HG03575 (cell line): ENCODE measurements at regions not wholly inside any gene's neighbourhood (a gene's known extent, or its start where the extent isn't known, plus 50 kb on each side); places are given as distances from the start of the nearest gene placed in this dataset.
"Not testable (repeated sequence)": the region's sequence is repeated elsewhere in the genome, so short reads cannot be mapped to it uniquely, and the experiment has no call there.

Experiments used
- ATAC-seq: cut with Tn5 transposase; IDR thresholded peaks from one replicate; pipeline ENCODE4 v1.9.1; 2021; ENCODE audit not compliant: unreplicated experiment, insufficient number of reproducible peaks, low FRiP score; ENCODE audit errors: extremely low read depth

DNA sequence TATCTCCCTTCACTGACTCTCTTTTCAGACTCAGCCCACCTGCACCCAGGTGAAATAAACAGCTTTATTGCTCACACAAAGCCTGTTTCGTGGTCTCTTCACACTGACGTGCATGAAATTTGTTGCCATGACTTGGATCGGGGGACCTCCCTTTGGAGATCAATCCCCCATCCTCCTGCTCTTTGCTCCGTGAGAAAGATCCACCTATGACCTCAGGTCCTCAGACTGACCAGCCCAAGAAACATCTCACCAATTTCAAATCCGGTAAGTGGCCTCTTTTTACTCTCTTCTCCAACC lies 638.3 kb downstream of the UTRN start:
- ATAC-seq = not testable (repeated sequence)

DNA sequence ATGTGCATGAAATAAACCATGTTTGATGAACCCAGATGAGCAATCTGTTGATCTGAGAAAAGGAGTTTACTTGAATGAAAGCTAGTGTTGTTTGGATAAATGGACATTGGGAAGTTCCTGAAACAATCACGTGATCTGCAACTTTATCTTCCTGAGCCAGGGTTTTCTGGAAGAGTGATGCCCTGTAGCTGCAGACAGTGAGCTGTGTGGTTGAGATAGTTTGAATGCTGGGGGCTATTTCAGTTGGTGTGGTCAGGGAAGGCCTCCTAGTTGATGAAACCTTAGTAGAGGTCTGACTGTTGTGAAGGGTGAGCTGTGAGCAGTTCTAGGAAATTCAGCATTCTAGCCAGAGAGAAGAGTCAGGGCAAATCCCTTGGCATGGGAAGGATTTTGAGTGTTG lies 643.7 kb downstream of the UTRN start:
- no peak for ATAC-seq

DNA sequence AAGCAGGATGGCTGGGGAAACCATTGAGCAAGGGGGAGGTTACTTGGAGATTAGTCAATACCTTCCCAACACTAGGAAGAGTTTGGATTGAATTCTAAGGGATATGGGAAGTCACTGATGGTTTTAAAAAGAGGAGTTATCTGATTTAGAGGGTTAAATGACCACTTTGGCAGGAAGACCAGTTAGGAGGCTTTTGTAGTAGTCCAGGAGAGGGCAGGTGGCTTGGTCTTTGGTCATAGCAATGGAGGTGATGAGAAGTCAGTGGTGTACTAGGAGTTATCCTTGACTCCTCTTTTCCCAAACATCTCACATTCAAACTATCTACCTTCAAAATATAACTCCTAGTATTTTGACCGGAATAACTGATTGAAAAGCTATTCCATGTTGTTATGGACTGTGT lies 644.1 kb downstream of the UTRN start:
- no peak for ATAC-seq

DNA sequence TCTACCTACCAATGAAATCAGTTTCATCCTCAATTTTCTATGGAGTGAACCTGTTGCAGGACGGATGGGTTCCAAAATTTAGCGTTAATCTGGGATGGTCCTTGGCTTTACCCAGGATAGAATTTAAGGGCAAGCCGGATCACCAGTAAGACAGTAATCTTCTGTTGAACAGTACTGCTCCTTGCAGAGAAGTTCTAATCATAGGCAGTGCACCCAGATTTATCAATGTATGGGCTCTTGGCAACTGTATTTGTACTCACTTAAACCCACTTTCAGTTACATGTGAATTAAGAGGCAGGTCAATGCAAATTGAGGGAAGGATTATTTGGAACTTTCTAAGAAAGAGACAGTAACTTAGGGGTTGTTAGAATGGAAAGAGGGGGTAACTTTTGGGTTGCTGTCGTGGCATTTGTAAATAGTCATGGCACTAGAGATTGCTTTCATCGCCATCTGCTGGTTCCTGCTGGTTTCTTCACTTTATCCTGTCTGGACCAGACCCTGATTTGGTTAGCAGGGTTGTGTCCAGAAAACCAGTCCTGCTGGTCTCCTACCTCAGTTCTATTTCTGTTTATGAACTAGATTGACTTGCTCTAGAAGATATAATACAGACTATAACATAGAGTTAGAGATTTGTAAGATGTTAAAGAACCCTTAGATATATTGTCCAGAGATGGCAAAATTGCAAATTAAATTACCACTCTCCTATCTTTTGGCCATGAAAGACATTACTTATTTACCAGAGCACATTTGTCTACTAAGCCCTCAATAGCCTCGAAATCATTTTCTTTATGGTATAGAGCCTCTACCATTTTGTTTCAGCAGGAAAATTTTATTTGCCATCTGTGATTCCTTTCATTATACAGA lies 646.3 kb downstream of the UTRN start:
- no peak for ATAC-seq

DNA sequence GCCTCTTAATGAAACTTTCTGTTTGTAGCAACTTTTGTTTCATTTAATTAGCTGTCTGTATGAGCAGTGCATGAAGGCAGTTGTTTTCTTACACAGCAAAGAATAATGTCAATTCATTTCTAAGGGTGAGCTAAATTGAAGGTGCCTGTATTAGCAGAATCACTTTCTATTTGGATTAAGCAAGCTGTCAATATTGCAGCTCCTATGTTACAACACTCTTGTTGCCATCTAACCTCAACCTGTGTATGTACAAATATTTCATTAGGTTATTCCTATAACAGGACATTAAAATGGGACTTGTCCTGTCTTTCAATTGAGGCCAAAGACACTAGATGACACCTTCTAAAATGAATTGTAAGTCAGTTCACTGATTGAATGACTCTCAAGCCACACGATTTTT lies 647.5 kb downstream of the UTRN start:
- no peak for ATAC-seq

DNA sequence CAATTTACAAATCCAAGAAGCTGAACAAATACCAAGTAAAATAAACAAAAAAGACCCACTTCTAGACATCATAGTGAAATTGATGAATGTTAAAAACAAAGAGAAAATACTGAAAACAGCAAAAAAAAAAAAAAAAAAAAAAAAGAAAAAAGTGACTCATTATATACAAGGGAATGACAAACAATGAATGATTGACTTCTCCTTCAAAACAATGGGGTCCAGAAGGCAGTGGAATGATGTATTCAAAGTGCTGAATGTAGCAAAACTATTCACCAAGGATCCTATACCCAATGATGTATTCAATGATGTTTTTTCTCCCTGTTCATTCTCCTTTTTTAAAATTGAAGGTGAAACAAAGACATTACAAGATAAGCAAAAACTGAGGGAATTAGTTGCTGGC lies 650.0 kb downstream of the UTRN start:
- ATAC-seq = no peak

DNA sequence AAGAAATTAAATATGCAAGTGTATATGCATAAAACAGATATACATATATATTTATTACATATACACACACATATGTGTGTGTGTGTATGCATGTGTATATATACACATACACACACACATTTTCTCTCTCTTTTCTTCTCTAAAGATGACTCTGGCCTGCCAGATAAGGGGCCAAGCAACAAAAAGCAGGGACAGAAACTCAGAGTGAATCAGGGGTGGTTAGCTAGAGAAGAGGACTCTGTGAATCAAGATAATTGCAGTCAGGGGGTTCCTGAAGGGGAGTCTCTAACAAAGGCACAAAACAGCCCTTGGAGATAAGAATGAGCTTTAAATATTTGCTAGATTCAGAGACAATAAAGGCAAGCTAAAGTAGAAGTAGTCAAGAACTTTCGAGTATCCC lies 650.5 kb downstream of the UTRN start:
- ATAC-seq = no peak

DNA sequence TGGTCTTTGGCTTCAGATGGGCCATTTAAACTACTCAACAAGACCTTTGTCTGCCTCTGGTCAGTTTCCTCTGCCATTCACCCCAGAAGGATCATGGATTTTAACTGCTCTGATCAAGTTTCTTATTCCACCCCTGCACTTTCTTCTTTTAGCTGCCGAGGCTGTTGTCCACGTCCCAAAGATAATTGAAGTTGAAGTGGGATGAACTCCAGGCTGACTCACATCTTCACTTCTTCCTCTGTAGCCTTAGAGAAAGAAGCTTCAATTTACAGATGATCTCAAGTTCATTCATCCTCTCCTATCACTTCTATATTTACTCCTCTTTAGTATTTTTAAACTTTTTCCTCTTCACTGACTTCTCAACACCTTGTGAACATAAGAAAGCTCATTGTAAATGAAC lies 651.6 kb downstream of the UTRN start:
- ATAC-seq = no peak

DNA sequence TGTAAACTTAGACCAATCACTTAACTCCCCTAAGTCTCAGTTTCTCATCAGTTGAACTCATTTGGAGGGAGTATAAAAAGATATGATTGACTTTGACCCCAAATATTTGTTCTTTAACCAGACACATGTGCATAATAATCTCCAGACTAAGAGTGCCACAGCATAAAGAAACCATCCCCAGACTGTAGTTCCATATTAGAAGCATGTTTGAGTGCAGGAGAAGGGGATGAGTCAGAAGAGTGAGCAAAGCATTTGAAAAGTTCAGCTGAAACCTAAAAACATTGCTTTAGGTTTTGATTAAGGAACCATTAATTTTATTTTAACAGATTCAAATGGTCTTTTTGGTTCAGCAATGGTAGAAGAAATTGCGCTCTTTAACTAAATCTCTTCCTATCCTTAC lies 654.8 kb downstream of the UTRN start:
- no peak for ATAC-seq

DNA sequence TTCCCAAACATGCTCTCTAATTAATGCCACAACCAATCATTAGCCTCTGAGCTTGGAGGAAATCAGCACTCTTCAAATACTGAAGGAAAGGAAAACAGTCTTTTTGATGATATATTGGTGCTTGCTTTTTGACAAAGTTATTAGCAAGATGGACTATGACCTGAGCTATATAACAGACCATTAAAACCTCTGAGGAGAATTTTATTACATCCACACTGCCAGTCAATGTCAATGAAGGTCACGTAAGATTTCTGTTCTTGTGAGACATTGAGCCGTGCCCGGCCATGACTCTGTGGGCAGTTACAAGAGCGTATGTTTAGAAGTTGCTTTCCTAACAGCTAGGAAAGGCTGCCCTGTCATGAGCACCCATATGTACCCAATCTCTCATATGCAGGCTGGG lies 659.0 kb downstream of the UTRN start:
- ATAC-seq = no peak

DNA sequence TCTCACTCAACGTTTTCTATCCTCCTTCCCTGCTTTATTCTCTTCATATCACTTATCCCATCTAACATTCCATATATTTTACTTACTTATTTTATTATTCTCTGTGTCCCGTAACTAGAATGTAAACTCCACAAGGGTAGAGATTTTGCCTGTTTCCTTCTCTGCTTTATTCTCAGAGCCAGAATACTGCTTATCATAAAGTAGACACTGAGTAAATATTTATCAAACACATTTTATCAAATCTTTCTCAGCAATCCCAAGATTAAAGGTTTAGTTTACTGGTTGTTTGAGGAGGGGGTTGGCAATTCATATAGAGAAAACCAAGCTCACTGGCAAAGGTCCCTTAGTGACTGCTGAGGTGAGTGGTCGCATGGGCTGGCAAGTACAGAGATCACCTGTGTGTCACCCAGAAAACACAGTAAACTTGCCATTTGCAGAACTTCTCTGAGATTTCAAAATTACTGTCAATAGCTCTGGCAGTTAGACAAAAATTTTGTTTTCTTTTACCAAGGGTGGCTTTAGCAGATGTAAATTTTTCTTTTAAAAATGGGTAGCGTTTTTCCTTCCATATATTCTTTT lies 662.4 kb downstream of the UTRN start:
- ATAC-seq = no peak

DNA sequence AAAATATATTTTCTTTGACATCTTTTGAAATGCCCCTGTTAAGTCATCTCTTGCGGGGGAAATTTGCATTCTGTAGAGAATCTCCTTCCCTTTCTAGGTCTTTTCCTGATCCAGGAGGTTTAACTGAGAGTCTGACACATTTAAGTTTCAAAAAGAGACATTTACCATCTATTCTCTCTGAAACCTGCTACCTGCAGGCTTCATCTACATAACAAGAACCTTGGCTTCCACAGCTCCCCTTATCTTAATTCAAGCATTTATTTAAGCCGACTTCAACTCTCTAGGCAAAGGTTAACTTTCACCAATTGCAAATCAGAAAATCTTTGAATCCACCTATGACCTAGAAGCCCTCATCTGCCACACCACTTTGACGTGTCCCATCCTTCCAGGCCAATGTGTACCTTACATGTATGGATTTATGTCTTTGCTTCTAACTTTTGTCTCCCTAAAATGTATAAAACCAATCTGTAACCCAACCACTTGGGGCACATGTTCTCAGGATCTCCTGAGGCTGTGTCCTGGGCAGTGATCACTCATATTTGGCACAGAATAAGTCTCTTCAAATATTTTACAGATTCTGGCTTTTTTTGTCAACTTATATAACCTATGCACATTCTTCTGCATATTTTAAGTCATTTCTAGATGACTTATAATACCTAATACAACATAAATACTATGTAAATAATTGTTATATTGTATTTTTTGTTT lies 666.7 kb downstream of the UTRN start:
- no peak for ATAC-seq

DNA sequence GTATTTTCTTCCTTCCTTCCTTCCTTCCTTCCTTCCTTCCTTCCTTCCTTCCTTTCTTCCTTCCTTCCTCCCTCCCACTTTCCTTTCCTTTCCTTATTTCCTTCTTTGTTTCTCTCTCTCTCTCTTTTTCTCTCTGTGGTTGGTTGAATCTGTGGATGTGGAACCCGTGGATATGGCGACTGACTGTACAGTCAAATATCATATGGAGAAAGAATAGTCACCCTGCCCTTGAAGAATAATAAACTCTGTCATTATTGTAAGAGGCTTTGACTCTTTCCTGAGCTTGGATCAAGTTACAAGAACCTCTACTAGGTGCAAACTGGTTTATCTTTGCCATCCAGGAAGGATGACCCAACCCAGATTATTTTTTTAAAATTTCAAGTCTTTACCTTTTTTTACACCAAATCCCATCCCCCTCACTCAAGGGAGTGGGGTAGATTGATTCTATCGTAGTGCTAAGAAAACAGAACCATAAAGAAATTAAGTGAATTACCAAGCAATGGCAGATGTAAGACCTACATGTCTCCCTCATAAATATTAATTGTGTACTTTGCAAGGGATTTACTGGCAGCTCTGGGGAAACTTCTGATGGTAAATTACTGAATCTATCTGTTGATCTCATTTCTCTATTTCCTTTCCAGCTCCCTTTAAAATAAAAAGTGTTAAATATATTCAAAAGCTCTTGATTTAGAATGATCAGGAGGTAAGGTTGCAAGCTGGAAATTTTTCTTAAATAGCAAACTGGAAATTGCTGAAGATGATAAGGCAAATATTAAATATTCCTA lies 667.5 kb downstream of the UTRN start:
- ATAC-seq = no peak

DNA sequence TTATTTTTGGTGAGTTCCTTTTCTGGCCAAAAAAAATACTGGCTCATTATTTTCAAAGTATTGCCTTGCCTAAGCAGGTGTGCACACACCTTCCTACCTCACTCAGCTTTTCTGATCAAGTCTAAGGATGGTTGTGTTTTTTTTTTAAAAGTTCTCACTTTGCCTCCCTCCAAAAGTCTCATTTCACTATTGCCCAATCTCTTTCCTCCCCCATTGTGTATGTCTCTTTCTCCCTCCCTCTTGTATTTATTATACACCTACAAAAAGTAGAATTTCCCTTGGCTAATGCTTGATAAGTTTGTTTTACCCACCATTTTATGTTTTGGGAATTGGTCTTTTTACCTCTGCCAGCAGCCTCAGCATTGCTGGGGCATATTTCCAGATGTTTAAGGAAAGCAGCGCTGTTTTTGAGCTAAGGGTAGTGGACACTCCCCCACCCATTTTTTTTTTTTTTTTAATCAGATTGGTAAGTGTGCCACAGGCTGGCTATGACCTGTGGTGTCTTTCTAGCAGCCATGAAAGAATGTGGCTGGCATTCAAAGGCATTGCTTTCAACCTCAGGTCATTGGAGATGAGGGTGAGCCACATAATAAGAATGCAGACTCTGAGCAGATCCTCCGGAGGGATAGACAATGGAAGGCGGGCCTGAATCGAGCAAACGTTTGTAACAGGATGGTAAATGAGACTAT lies 668.6 kb downstream of the UTRN start:
- no peak for ATAC-seq

DNA sequence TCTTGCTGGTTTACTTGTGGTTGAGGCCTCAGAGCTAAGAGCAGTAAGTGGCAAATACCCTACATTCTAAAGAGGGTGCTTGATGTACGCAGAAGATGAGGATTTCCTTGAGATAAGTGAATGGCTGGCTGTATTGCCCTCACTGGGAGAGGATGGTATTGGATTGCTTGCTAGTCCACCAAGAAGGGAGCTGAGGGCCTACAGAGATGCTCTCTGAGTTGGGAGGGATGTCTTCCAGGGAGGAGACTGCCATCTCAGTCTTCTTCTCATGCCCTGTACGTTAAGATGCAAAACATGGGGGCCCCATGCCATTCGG lies 669.1 kb downstream of the UTRN start:
- no peak for ATAC-seq

DNA sequence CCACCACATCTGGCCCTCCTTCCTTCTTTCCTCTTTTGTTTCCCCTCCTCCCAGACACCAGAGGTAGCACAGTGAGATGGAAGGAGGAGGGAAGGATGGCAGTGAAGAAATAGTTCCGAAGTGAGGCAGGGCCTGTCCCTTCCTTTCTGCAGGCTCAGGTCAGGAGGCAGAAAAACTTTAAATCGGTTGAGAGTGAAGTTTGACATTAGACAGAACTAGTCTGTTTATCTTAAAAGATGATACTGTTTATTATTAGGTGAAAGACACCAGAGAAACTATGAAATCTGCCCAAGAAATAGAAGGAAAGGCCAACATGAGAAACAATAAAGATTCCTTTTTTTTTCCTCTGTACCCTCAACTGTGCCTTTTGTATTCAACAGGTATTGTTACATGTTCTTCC lies 670.3 kb downstream of the UTRN start:
- no peak for ATAC-seq

DNA sequence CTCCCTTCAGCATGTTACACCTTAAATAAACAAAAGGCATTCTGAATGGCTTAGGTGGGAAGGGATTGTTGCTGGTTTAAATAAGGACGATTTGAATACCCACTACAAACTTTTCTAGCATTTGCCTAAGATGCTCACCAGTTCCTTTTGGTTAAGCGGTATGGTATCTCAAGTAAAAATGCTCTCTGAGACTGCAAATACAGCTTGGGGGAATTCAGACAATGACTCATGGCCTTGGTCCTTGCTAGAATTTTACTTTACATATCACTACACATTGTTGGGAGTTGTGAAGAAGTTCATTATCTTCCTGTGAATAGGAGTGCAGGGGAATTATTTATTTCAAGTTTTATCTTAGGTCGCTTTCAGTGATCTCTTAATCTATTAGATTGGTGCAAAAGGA lies 670.7 kb downstream of the UTRN start:
- no peak for ATAC-seq

DNA sequence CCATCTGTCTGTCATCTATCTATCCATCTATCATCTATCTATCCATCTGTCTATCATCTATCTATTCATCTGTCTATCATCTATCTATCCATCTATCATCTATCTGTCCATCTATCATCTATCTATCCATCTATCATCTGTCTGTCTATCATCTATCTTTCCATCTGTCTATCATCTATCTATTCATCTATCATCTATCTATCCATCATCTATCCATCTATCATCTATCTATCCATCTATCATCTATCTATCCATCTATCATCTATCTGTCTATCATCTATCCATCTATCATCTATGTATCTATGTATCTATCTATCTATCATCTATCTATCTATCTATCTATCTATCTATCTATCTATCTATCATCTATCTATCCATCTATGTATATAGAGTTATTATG lies 671.6 kb downstream of the UTRN start:
- not testable (repeated sequence) for ATAC-seq

DNA sequence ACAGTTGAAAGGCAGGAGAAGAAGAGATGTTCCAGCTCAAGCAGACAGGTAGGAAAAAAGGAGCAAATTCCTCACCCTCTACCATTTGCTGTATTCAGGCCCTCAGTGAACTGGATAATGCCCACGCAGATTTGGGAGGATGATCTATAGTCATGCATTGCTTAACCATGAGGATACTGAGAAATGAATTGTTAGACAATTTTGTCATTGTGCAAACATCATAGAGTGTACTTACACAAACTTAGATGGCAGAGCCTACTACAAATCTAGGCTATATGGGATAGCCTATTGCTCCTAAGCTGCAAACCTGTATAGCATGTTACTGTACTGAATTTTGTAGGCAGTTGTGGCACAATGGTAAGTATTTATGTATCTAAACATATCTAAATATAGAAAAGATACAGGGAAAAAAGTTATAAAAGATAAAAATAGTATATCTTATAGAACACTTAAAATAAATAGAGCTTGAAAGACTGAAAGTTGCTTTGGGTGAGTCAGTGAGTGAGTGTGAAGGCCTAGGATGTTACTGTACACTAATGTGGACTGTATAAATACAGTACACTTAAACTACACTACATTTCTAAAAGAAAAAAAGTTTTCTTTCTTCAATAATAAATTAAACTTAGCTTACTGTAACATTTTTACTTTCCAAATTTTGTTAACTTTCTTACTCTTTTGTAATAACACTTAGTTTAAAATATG lies 672.3 kb downstream of the UTRN start:
- no peak for ATAC-seq
